ENCODE measurements at regions not wholly inside any gene's neighbourhood (a gene's known extent, or its start where the extent isn't known, plus 50 kb on each side); places are given as distances from the start of the nearest gene placed in this dataset.

GRCh38 chr20:23198815-23199214 is 112.7 kb upstream of the CD93 start:
- no peak for TF ChIP-seq CTCF (IDR thresholded peaks at IDR 0.05)
- no peak for TF ChIP-seq POLR2A (IDR thresholded peaks at IDR 0.05)

All from right lobe of liver (tissue), 4 donors.